AG04449 (cell line): ENCODE measurements at regions not wholly inside any gene's neighbourhood (a gene's known extent, or its start where the extent isn't known, plus 50 kb on each side); places are given as distances from the start of the nearest gene placed in this dataset.
"Not testable (repeated sequence)": the region's sequence is repeated elsewhere in the genome, so short reads cannot be mapped to it uniquely, and the experiment has no call there.

Experiments
- CTCF ChIA-PET: fragments of 350-600 bp; formaldehyde crosslinking; extraction: SDS; loops from one replicate; lab custom pipeline; 2021; ENCODE audit warnings: antibody characterized with exemption; lab: Yijun Ruan, JAX
- POLR2A ChIA-PET: fragments of 400-600, 350-600 bp; formaldehyde crosslinking; extraction: SDS; loops from one replicate; lab custom pipeline; 2020; ENCODE audit warnings: antibody characterized with exemption, inconsistent platforms; lab: Yijun Ruan, JAX
- DNase-seq: peaks from one replicate; pipeline ENCODE4 v3.0.0-alpha.2; 2010; ENCODE audit warnings: low read depth, low spot score
- H3K4me3 ChIP-seq: 2 replicates; pipeline ENCODE4 v1.5.1; 2011; ENCODE audit warnings: low read depth, mild to moderate bottlenecking, control low read depth, low read length
- CTCF ChIP-seq: IDR thresholded peaks from one replicate; pipeline ENCODE4 v1.5.1; 2011; ENCODE audit warnings: mild to moderate bottlenecking, moderate library complexity, low read length, control low read depth, inconsistent platforms; ENCODE audit not compliant: insufficient read depth; ENCODE audit errors: missing control alignments

GRCh38 chr21:24424776-24425175, 1182.5 kb downstream of the MRPL39 start:
- CTCF ChIA-PET = no interaction called here
- TF ChIP-seq CTCF = no peak
- H3K4me3 ChIP-seq = no peak overlapping the region
- POLR2A ChIA-PET = no interaction called here
- no peak for DNase-seq

- POLR2A ChIA-PET = no interaction called here
- H3K4me3 ChIP-seq = no peak overlapping the region
- TF ChIP-seq CTCF = no peak
- no peak for DNase-seq
- CTCF ChIA-PET = no interaction called here
These were observed 1183.7 kb downstream of the MRPL39 start for GRCh38 chr21:24423546-24423945.

- ChIA-PET POLR2A (no interaction called here), CTCF (no interaction called here)
- no peak overlapping the region for H3K4me3 ChIP-seq
- DNase-seq = no peak
- TF ChIP-seq CTCF = no peak
These were observed 1186.6 kb downstream of the MRPL39 start for GRCh38 chr21:24420689-24421088.

- POLR2A ChIA-PET, H3K4me3 ChIP-seq, CTCF ChIA-PET, DNase-seq: not testable (repeated sequence)
These were observed 1187.6 kb downstream of the MRPL39 start for GRCh38 chr21:24419641-24420040.

GRCh38 chr21:24418671-24419070, 1188.6 kb downstream of the MRPL39 start:
- CTCF ChIA-PET = no interaction called here
- TF ChIP-seq CTCF = no peak
- H3K4me3 ChIP-seq = no peak overlapping the region
- DNase-seq = no peak
- POLR2A ChIA-PET = no interaction called here

GRCh38 chr21:24411429-24411828, 1195.9 kb downstream of the MRPL39 start:
- ChIA-PET CTCF (no interaction called here), POLR2A (no interaction called here)
- H3K4me3 ChIP-seq = no peak overlapping the region
- TF ChIP-seq CTCF = no peak
- DNase-seq = no peak

GRCh38 chr21:24403221-24403620, 1204.1 kb downstream of the MRPL39 start:
- CTCF ChIA-PET = no interaction called here
- no peak for DNase-seq
- TF ChIP-seq CTCF = no peak
- POLR2A ChIA-PET = no interaction called here
- no peak overlapping the region for H3K4me3 ChIP-seq
